Gastrocnemius medialis (tissue), 4 donors: ENCODE measurements at regions not wholly inside any gene's neighbourhood (a gene's known extent, or its start where the extent isn't known, plus 50 kb on each side); places are given as distances from the start of the nearest gene placed in this dataset.

Source experiments
- ATAC-seq, 2 donors: fragments of 150-250 bp; one replicate each; pipeline ENCODE4 v1.9.1; 2016
- DNase-seq, 2 donors: peaks; one replicate each; pipeline ENCODE4 v3.0.0-alpha.2; 2019
- H3K27ac ChIP-seq, 4 donors: fragments of 200-600 bp; sonication (generic); 1 replicate in 1 of 4; 2 replicates in 3 of 4; pipeline ENCODE4 v1.5.1; 2016 to 2018; ENCODE audit warnings: mild to moderate bottlenecking in 2 of 4, moderate library complexity in 1 of 4
- H3K27me3 ChIP-seq, 3 donors: fragments of 200-600 bp; sonication (generic) in 2 of 3; 1 replicate in 1 of 3; 2 replicates in 2 of 3; pipeline versions ENCODE4 v1.5.1 to v1.6.0; 2016 to 2019; ENCODE audit warnings: mild to moderate bottlenecking in 1 of 3, moderate library complexity in 1 of 3
- H3K36me3 ChIP-seq, 2 donors: fragments of 200-600 bp; sonication (generic) in 1 of 2; one replicate each; pipeline ENCODE4 v1.5.1; 2017 to 2018
- H3K4me1 ChIP-seq, 2 donors: fragments of 200-600 bp; sonication (generic) in 1 of 2; one replicate each; pipeline ENCODE4 v1.5.1; 2016 to 2017; ENCODE audit warnings: mild to moderate bottlenecking in 2 of 2
- H3K4me3 ChIP-seq, 4 donors: fragments of 200-600 bp; sonication (generic) in 3 of 4; 1 replicate in 1 of 4; 2 replicates in 3 of 4; pipeline ENCODE4 v1.5.1; 2016 to 2019; ENCODE audit warnings: mild to moderate bottlenecking in 2 of 4
- H3K9me3 ChIP-seq, 3 donors: fragments of 200-600 bp; sonication (generic) in 2 of 3; 1 replicate in 1 of 3; 2 replicates in 2 of 3; pipeline ENCODE4 v1.5.1; 2016 to 2019
- CTCF ChIP-seq, 5 experiments: fragments of 450-650 bp in 3 of 5; fragments of 200-600 bp in 2 of 5; sonication (generic) in 2 of 5; IDR thresholded peaks in 4 of 5; conservative IDR thresholded peaks in 1 of 5; 1 replicate in 4 of 5; 2 replicates in 1 of 5; pipeline ENCODE4 v1.5.1; 2016 to 2019; ENCODE audit warnings: antibody characterized with exemption in 5 of 5, mild to moderate bottlenecking in 3 of 5, moderate library complexity in 3 of 5
- POLR2A ChIP-seq, 2 donors: fragments of 450-650 bp; IDR thresholded peaks; one replicate each; pipeline ENCODE4 v1.6.1; 2017; ENCODE audit warnings: antibody characterized with exemption in 2 of 2, mild to moderate bottlenecking in 2 of 2, moderate library complexity in 2 of 2
- in situ Hi-C, 4 donors: fragments of 200-750 bp; cut with MboI; loops; one replicate each; pipeline versions ENCODE4 v1.15.0 to v1.8.0; 2017; ENCODE audit warnings: low sequenced_read_pairs in 4 of 4
- intact Hi-C: fragments of 100-400 bp; cut with DNase I; formaldehyde crosslinking; loops from one replicate; pipeline ENCODE4 v1.15.1; 2023; ENCODE audit warnings: low total_unique reads

GRCh38 chr6:130760006-130760405, 67.2 kb upstream of the SMLR1 start:
- H3K9me3 ChIP-seq = no peaks in the 10 kb centered on the region
- no peak for ATAC-seq
- H3K4me3 ChIP-seq = no peak overlapping the region
- no peak for TF ChIP-seq POLR2A (IDR thresholded peaks at IDR 0.05)
- TF ChIP-seq CTCF (IDR thresholded peaks at IDR 0.05 in 4 of 5, conservative IDR thresholded peaks at IDR 0.05 in 1 of 5) = no peak
- intact Hi-C loops = no loop called here
- in situ Hi-C loops = no loop called here
- H3K36me3 ChIP-seq = no peaks in the 10 kb centered on the region
- H3K4me1 ChIP-seq = no peaks in the 10 kb centered on the region
- H3K27ac ChIP-seq = no peak overlapping the region
- H3K27me3 ChIP-seq = no peaks in the 10 kb centered on the region
- no peak for DNase-seq

- intact Hi-C loops = no loop called here
- Histone ChIP-seq H3K36me3 (no peaks in the 10 kb centered on the region), H3K9me3 (no peaks in the 10 kb centered on the region), H3K4me1 (no peaks in the 10 kb centered on the region), H3K27me3 (no peaks in the 10 kb centered on the region), H3K27ac (no peak overlapping the region), H3K4me3 (no peak overlapping the region)
- TF ChIP-seq POLR2A (IDR thresholded peaks at IDR 0.05) (no peak), CTCF (IDR thresholded peaks at IDR 0.05 in 4 of 5, conservative IDR thresholded peaks at IDR 0.05 in 1 of 5) (no peak)
- ATAC-seq (no peak), DNase-seq (no peak)
- in situ Hi-C loops = no loop called here
Measured at GRCh38 chr6:130761286-130761685, 65.9 kb upstream of the SMLR1 start.

GRCh38 chr6:130765181-130765727, 62.0 kb upstream of the SMLR1 start:
- H3K4me1 ChIP-seq = no peaks in the 10 kb centered on the region
- no peaks in the 10 kb centered on the region for H3K27me3 ChIP-seq
- H3K36me3 ChIP-seq = no peaks in the 10 kb centered on the region
- no peak for ATAC-seq
- no peaks in the 10 kb centered on the region for H3K9me3 ChIP-seq
- intact Hi-C loops = no loop called here
- no peak overlapping the region for H3K27ac ChIP-seq
- TF ChIP-seq CTCF (IDR thresholded peaks at IDR 0.05 in 4 of 5, conservative IDR thresholded peaks at IDR 0.05 in 1 of 5) (no peak), POLR2A (IDR thresholded peaks at IDR 0.05) (no peak)
- in situ Hi-C loops = no loop called here
- no peak overlapping the region for H3K4me3 ChIP-seq
- DNase-seq = no peak

- Histone ChIP-seq H3K4me1 (no peaks in the 10 kb centered on the region), H3K36me3 (no peaks in the 10 kb centered on the region), H3K9me3 (no peaks in the 10 kb centered on the region), H3K4me3 (no peak overlapping the region), H3K27ac (no peak overlapping the region), H3K27me3 (no peaks in the 10 kb centered on the region)
- TF ChIP-seq CTCF (IDR thresholded peaks at IDR 0.05 in 4 of 5, conservative IDR thresholded peaks at IDR 0.05 in 1 of 5) = no peak
- TF ChIP-seq POLR2A (IDR thresholded peaks at IDR 0.05) = no peak
- DNase-seq (no peak), ATAC-seq (no peak)
- intact Hi-C loops (no loop called here), in situ Hi-C loops (no loop called here)
Measured at GRCh38 chr6:130766239-130767144, 60.7 kb upstream of the SMLR1 start.
